ENCODE measurements at regions not wholly inside any gene's neighbourhood (a gene's known extent, or its start where the extent isn't known, plus 50 kb on each side); places are given as distances from the start of the nearest gene placed in this dataset.

DNA sequence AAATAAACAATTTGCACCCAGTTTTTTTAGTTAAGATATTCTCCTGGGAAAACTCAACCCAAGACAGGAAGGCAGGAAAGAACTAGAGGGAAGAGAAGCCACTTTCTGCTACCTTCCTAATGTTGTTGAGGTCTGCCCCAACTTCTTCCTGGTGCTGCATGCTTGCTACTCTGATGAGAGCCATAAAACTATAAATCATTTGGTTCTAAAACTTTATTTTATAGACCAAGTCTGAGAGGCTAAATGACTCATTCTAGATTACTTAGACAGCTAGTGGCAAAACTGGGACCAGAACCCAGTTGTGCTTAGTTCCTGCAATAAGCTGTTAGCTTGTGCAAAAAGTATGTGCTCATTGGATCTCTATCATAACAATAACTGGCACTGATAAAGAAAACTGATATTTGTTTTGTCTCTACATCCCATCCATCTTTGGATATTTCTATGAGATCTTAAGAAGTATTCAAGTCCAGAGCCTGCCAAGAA is 344.9 kb upstream of the SLC14A2 start:
- TF ChIP-seq, protein P1, sequence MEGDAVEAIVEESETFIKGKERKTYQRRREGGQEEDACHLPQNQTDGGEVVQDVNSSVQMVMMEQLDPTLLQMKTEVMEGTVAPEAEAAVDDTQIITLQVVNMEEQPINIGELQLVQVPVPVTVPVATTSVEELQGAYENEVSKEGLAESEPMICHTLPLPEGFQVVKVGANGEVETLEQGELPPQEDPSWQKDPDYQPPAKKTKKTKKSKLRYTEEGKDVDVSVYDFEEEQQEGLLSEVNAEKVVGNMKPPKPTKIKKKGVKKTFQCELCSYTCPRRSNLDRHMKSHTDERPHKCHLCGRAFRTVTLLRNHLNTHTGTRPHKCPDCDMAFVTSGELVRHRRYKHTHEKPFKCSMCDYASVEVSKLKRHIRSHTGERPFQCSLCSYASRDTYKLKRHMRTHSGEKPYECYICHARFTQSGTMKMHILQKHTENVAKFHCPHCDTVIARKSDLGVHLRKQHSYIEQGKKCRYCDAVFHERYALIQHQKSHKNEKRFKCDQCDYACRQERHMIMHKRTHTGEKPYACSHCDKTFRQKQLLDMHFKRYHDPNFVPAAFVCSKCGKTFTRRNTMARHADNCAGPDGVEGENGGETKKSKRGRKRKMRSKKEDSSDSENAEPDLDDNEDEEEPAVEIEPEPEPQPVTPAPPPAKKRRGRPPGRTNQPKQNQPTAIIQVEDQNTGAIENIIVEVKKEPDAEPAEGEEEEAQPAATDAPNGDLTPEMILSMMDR (IDR thresholded peaks at IDR 0.05) = no peak
- Histone ChIP-seq H3K27ac (no peak overlapping the region), H3K4me3 (no peak overlapping the region)
- no peak for DNase-seq (ENCODE audit: low spot score)

DNA sequence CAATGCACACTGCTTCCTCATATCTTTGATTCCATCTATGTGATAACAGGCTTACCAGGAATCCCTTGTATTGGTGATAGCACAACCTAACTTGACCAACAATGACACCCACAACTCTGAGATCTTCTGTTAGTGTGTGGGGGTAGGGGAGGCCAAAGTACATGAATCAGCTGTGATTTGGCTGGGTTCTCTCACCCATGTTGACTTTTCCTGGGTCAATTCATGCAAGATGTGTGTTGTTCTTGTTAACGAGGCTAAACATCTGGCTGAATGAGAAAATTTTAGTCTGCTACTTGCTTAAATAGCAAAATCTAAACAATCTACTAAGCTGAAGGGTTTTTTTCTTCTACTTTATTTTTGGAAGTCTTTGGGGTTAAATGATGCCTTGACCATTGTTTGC is 341.2 kb upstream of the SLC14A2 start:
- H3K27ac ChIP-seq = no peak overlapping the region
- DNase-seq (ENCODE audit: low spot score) = no peak
- TF ChIP-seq, protein P1 (IDR thresholded peaks at IDR 0.05) = no peak
- H3K4me3 ChIP-seq = no peak overlapping the region

DNA sequence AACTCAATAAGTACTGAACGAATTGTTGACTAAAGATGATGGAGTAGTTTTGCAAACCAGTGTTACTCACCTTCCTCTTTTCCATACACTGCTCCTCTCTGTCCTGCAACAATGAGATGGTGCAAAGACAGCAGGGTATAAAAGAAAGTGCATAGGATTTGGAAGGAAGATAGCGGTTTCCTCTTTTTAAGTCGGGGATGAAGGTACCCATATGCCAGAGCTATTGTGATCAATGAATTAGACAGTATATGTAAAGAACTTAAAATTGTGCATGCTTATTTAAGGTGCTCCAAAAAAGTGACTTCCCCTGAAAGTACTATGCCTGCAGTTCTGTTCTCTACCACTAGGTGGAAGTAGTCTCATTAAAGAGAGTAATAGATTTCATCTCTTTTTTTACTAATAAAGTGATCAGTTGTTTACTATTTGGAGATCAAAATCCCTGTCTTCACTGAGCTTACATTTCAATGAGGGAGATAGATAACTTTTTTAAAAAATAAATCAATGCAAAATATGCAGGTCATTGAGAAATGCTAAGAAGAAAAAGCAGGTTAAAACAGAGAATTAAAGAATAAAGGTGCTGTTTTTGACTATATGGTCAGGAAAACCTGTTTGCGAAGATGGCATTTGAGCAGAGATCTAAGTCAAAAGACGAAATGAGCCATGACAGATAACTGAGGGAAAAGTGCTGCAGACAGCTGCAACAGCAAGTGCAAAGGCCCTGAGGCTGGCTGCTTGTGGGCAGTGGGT is 339.7 kb upstream of the SLC14A2 start:
- DNase-seq (ENCODE audit: low spot score) = no peak
- TF ChIP-seq, protein P1 (IDR thresholded peaks at IDR 0.05) = peak; percentile 13
- no peak overlapping the region for H3K27ac ChIP-seq
- no peak overlapping the region for H3K4me3 ChIP-seq

DNA sequence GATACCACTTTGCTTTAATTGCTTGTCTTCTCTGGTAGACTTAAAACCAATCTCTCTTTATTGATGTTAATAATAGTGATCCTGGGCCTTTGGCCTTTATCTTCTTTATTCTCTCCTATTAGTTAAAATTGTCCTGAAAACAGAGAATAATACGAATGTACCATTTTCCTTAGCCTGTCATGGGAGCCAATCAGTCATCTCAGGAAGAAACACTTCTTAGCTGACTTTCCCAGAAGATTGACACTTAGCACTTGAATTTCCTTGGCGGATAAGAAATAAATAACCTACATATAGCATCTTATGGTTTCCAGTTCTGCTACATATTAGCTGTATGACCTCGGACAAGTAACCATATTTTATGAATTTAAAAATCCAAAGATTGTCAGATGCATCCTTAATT is 338.4 kb upstream of the SLC14A2 start:
- TF ChIP-seq, protein P1 (IDR thresholded peaks at IDR 0.05) = no peak
- no peak overlapping the region for H3K4me3 ChIP-seq
- no peak for DNase-seq (ENCODE audit: low spot score)
- no peak overlapping the region for H3K27ac ChIP-seq

DNA sequence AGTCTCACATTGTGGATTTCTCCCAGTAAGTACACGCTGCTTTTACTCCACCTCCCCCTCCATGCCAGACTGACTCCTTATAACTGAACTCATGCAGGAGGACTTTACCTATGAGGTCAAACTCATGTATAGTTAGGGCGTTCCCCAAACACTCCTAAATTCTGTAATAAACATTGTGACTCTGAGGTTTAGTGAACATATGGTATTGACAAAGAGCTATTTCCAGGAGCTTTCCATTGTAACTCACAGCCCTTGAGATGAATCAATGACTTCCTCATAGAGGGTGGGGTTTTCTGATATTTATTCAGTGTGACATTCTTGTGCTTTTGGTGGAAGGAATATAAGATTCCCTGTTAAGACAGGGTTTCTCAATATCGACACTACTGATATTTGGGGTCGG is 337.4 kb upstream of the SLC14A2 start:
- TF ChIP-seq, protein P1 (IDR thresholded peaks at IDR 0.05) = no peak
- no peak for DNase-seq (ENCODE audit: low spot score)
- H3K4me3 ChIP-seq = no peak overlapping the region
- no peak overlapping the region for H3K27ac ChIP-seq

DNA sequence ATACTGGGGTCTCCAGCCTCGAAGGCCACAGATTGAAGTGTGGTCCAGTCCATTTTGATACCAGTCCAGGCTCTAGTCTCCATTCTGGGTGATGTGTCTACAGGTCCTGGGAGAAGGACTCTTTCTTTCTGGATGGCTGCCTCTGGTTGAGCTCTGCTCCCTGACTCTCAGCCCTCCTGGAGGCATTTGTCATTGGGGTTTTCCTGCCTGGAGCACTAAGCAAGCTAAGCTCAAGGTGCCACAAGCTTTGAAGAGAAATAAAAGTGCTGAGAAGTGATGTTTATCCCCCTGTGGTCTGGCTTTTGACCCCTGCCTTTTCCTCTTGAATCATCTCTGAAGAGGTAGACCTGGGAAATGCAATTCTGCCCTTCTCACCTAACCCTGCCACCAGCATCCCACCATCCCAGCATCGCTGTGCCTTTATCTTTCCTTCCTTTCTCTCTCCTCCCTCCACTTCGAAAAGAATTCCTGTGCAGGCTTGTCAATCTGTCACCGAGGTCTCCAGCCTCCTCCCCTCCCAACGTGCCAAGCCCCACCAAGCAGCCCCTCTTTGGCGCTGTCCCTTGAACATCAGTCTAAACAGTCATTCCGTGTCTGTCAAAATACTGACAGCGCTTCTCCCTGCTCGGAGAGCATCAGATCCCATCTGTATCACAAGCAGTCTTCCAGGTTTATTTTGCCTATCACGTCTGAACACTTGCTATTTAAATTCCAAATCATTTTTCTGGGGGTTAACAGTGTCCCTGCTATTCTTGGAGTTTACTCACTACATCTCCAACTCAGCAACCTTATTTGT is 334.6 kb upstream of the SLC14A2 start:
- Histone ChIP-seq H3K27ac (no peak overlapping the region), H3K4me3 (no peak overlapping the region)
- TF ChIP-seq, protein P1 (IDR thresholded peaks at IDR 0.05) = no peak
- DNase-seq (ENCODE audit: low spot score) = no peak
